GM12865 (cell line): ENCODE measurements at regions not wholly inside any gene's neighbourhood (a gene's known extent, or its start where the extent isn't known, plus 50 kb on each side); places are given as distances from the start of the nearest gene placed in this dataset.

Experiments
- DNase-seq: peaks from one replicate; pipeline ENCODE4 v3.0.0; 2010; ENCODE audit warnings: low read depth
- H3K4me3 ChIP-seq: 2 replicates; pipeline ENCODE4 v1.5.1; 2011; ENCODE audit warnings: mild to moderate bottlenecking, low read depth, low read length, control low read depth
- TF ChIP-seq, protein P1 (sequence below): IDR thresholded peaks from 2 replicates; pipeline ENCODE4 v1.5.1; 2011; ENCODE audit warnings: low read length, control low read depth, low read depth, inconsistent platforms; ENCODE audit not compliant: insufficient read depth; ENCODE audit errors: missing control alignments

GRCh38 chr11:128172046-128172878 lies 415.1 kb downstream of the ETS1 start:
- peak; percentile 83 for DNase-seq
- TF ChIP-seq, protein P1, sequence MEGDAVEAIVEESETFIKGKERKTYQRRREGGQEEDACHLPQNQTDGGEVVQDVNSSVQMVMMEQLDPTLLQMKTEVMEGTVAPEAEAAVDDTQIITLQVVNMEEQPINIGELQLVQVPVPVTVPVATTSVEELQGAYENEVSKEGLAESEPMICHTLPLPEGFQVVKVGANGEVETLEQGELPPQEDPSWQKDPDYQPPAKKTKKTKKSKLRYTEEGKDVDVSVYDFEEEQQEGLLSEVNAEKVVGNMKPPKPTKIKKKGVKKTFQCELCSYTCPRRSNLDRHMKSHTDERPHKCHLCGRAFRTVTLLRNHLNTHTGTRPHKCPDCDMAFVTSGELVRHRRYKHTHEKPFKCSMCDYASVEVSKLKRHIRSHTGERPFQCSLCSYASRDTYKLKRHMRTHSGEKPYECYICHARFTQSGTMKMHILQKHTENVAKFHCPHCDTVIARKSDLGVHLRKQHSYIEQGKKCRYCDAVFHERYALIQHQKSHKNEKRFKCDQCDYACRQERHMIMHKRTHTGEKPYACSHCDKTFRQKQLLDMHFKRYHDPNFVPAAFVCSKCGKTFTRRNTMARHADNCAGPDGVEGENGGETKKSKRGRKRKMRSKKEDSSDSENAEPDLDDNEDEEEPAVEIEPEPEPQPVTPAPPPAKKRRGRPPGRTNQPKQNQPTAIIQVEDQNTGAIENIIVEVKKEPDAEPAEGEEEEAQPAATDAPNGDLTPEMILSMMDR: peak; percentile 66
- no peak overlapping the region for H3K4me3 ChIP-seq

DNA sequence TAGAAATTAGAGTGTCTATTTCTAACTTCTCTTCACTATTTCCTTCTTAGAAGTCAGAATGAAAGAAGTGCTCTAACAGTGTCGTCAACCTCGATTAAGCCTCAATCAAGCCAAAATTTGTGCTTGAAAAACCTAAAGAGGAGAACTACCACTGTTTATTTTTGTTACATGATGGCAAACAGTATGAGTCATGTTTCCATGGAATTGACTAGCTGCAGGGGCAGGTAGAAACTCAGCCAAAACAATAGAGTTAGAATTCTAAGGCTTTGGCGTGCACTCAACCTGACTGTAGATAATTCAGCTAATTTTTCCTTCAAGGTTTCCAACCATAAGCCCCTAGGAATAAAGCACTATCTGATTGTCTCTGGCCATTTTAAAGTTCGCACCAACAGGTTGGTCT lies 415.9 kb downstream of the ETS1 start:
- DNase-seq: no peak
- TF ChIP-seq, protein P1: no peak
- H3K4me3 ChIP-seq: no peak overlapping the region

DNA sequence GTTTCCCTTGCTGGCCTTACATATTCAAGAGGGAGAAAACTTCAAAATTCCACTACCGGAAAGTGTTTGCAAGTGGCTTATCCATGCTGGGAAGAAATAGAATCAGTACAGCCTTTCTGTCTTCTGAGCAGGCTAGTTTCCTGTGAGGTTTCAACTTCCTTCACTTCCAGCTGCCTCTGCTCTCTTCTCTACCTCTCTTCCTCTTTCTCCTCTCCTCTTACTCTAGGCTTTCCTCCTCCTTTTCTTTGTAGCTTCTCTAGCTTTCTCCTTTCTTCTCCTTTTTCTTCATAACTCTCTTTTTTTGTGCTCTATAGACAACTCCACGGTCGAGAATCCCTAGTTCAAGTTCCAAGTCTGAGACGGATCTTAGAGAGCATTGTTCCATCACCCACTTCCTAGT lies 421.8 kb downstream of the ETS1 start:
- DNase-seq: no peak
- TF ChIP-seq, protein P1: no peak
- no peak overlapping the region for H3K4me3 ChIP-seq

GRCh38 chr11:128164080-128164741 lies 423.1 kb downstream of the ETS1 start:
- TF ChIP-seq, protein P1: no peak
- no peak for DNase-seq
- no peak overlapping the region for H3K4me3 ChIP-seq

- no peak overlapping the region for H3K4me3 ChIP-seq
- no peak for DNase-seq
- TF ChIP-seq, protein P1: no peak
These were observed 425.4 kb downstream of the ETS1 start for GRCh38 chr11:128161994-128162393.

DNA sequence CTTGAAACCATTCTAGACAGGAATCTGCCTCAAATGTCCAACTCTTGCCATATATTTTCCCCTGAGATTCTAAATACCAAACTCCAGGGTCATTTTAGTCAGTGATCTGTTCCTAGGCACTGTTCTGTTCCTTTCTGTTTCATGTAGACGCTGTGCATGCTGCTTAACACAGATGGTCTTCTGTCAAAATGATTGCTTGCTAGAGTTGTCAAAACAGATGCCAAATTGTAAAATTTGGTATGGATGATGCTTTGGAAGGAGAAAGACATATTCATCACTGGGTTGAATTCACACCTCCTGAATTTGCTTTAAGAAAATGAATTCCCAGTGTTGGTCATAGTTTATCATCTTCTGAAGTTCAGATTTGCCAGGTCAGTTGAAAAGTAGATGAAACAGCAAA lies 425.9 kb downstream of the ETS1 start:
- H3K4me3 ChIP-seq: no peak overlapping the region
- TF ChIP-seq, protein P1: no peak
- DNase-seq: no peak
